ENCODE measurements at regions not wholly inside any gene's neighbourhood (a gene's known extent, or its start where the extent isn't known, plus 50 kb on each side); places are given as distances from the start of the nearest gene placed in this dataset.

DNA sequence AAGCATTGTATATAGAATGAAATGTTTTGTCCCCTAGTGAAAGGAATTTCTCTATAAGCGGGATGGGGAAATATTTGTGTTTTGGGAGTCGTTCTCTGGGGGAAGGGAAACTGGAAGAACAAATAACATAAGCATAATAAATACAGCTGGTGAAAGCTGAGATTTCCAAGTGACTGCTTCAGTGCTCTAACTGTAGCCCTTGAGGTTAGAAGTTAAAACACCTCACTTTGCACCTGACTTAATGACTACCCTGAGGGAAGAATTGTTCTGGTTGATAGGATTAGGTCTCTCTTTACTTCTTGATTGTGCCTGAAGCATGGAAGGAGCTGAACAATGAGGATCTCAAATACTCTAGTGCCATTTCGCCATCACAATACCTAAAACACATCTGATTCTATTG is 307.4 kb downstream of the MAN2A1 start:
- TF ChIP-seq, protein P1, sequence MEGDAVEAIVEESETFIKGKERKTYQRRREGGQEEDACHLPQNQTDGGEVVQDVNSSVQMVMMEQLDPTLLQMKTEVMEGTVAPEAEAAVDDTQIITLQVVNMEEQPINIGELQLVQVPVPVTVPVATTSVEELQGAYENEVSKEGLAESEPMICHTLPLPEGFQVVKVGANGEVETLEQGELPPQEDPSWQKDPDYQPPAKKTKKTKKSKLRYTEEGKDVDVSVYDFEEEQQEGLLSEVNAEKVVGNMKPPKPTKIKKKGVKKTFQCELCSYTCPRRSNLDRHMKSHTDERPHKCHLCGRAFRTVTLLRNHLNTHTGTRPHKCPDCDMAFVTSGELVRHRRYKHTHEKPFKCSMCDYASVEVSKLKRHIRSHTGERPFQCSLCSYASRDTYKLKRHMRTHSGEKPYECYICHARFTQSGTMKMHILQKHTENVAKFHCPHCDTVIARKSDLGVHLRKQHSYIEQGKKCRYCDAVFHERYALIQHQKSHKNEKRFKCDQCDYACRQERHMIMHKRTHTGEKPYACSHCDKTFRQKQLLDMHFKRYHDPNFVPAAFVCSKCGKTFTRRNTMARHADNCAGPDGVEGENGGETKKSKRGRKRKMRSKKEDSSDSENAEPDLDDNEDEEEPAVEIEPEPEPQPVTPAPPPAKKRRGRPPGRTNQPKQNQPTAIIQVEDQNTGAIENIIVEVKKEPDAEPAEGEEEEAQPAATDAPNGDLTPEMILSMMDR (IDR thresholded peaks at IDR 0.05; ENCODE audit: insufficient read depth in 1 of 2, low read depth in 1 of 2, low read length in 1 of 2, severe bottlenecking in 1 of 2, unreplicated experiment in 1 of 2), result no peak
- Mint-ChIP-seq H3K27ac (ENCODE audit: unreplicated experiment) (no peak overlapping the region), H3K36me3 (ENCODE audit: insufficient read depth, unreplicated experiment) (no peaks in the 10 kb centered on the region), H3K9me3 (ENCODE audit: unreplicated experiment) (peaks cover 10% of the 10 kb centered on the region), H3K27me3 (ENCODE audit: insufficient read depth, unreplicated experiment) (no peaks in the 10 kb centered on the region), H3K4me3 (ENCODE audit: unreplicated experiment) (no peak overlapping the region), H3K4me1 (ENCODE audit: low read depth, unreplicated experiment) (peaks cover 18% of the 10 kb centered on the region)
- Histone ChIP-seq H3K36me3 (ENCODE audit: control insufficient read depth, insufficient read depth, low read length) (no peaks in the 10 kb centered on the region), H3K27me3 (replicated peaks; ENCODE audit: control insufficient read depth, insufficient read depth, low read length) (no peaks in the 10 kb centered on the region), H3K9me3 (no peaks in the 10 kb centered on the region), H3K4me1 (no peaks in the 10 kb centered on the region), H3K4me3 (ENCODE audit: low read depth, low read length) (no peak overlapping the region)
- POLR2A ChIA-PET, result no interaction called here
- intact Hi-C loops (cut with micrococcal nuclease; ENCODE audit: unreplicated experiment), result no loop called here
- no peak for DNase-seq
- no TSS peak for BruUV-seq (replicated peaks)
- CTCF ChIA-PET, result no interaction called here

GRCh38 chr5:109998208-109998607 is 308.5 kb downstream of the MAN2A1 start:
- Histone ChIP-seq H3K9me3 (no peaks in the 10 kb centered on the region), H3K36me3 (ENCODE audit: control insufficient read depth, insufficient read depth, low read length) (no peaks in the 10 kb centered on the region), H3K27me3 (replicated peaks; ENCODE audit: control insufficient read depth, insufficient read depth, low read length) (no peaks in the 10 kb centered on the region), H3K4me1 (no peaks in the 10 kb centered on the region), H3K4me3 (ENCODE audit: low read depth, low read length) (no peak overlapping the region)
- TF ChIP-seq, protein P1 (IDR thresholded peaks at IDR 0.05; ENCODE audit: insufficient read depth in 1 of 2, low read depth in 1 of 2, low read length in 1 of 2, severe bottlenecking in 1 of 2, unreplicated experiment in 1 of 2), result no peak
- ChIA-PET POLR2A (no interaction called here), CTCF (no interaction called here)
- H3K9me3 Mint-ChIP-seq (ENCODE audit: unreplicated experiment), result peaks cover 10% of the 10 kb centered on the region
- no TSS peak for BruUV-seq (replicated peaks)
- no peaks in the 10 kb centered on the region for H3K36me3 Mint-ChIP-seq (ENCODE audit: insufficient read depth, unreplicated experiment)
- intact Hi-C loops (cut with micrococcal nuclease; ENCODE audit: unreplicated experiment), result no loop called here
- no peak overlapping the region for H3K4me3 Mint-ChIP-seq (ENCODE audit: unreplicated experiment)
- no peaks in the 10 kb centered on the region for H3K27me3 Mint-ChIP-seq (ENCODE audit: insufficient read depth, unreplicated experiment)
- peaks cover 11% of the 10 kb centered on the region for H3K4me1 Mint-ChIP-seq (ENCODE audit: low read depth, unreplicated experiment)
- no peak overlapping the region for H3K27ac Mint-ChIP-seq (ENCODE audit: unreplicated experiment)
- DNase-seq, result no peak

DNA sequence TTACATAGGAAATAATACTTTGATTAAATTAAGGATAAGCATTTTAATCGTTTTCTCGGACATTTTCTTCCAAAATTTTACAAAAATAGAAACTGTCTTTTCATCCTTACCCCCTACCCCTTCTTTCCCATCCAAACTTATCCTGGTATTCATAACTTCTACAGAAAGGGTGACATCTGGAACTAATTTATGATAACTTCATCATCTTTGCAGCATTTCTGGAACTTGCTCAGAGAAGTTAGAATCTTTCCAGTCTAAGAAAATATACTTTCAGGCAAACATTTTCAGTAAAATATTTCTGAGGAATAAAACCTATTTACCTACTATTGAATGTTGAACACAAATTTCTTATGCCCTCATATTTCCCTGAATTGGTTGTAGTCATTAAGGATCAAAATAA is 309.0 kb downstream of the MAN2A1 start:
- intact Hi-C loops (cut with micrococcal nuclease; ENCODE audit: unreplicated experiment), result no loop called here
- ChIA-PET POLR2A (no interaction called here), CTCF (no interaction called here)
- DNase-seq, result no peak
- H3K9me3 ChIP-seq, result no peaks in the 10 kb centered on the region
- TF ChIP-seq, protein P1 (IDR thresholded peaks at IDR 0.05; ENCODE audit: insufficient read depth in 1 of 2, low read depth in 1 of 2, low read length in 1 of 2, severe bottlenecking in 1 of 2, unreplicated experiment in 1 of 2), result no peak
- Mint-ChIP-seq H3K9me3 (ENCODE audit: unreplicated experiment) (peaks cover 5% of the 10 kb centered on the region), H3K27ac (ENCODE audit: unreplicated experiment) (no peak overlapping the region), H3K36me3 (ENCODE audit: insufficient read depth, unreplicated experiment) (no peaks in the 10 kb centered on the region), H3K4me1 (ENCODE audit: low read depth, unreplicated experiment) (peaks cover 8% of the 10 kb centered on the region), H3K27me3 (ENCODE audit: insufficient read depth, unreplicated experiment) (no peaks in the 10 kb centered on the region), H3K4me3 (ENCODE audit: unreplicated experiment) (no peak overlapping the region)
- H3K36me3 ChIP-seq (ENCODE audit: control insufficient read depth, insufficient read depth, low read length), result no peaks in the 10 kb centered on the region
- no peaks in the 10 kb centered on the region for H3K27me3 ChIP-seq (replicated peaks; ENCODE audit: control insufficient read depth, insufficient read depth, low read length)
- H3K4me1 ChIP-seq, result no peaks in the 10 kb centered on the region
- no TSS peak for BruUV-seq (replicated peaks)
- no peak overlapping the region for H3K4me3 ChIP-seq (ENCODE audit: low read depth, low read length)
